K562 (cell line): ENCODE measurements at regions not wholly inside any gene's neighbourhood (a gene's known extent, or its start where the extent isn't known, plus 50 kb on each side); places are given as distances from the start of the nearest gene placed in this dataset.

ENCODE experiments used
- ATAC-seq: fragments of 200-7000 bp; cut with Tn5 transposase; 3 replicates; pipeline ENCODE4 v1.9.1; 2020; ENCODE audit warnings: moderate library complexity
- BruUV-seq: library from RNA; stranded (reverse); fragments of 400-500 nt; replicated peaks from 2 replicates; lab custom pipeline; 2021; lab: Mats Ljungman, UMichigan
- CTCF ChIA-PET: fragments of 300-600 bp; formaldehyde crosslinking; extraction: SDS; loops from one replicate; lab custom pipeline; 2021; ENCODE audit warnings: low intra/inter-chr PET ratio; lab: Yijun Ruan, JAX
- POLR2A ChIA-PET: fragments of 300-600, 350-650 bp; sonication (Branson Sonifier 250); formaldehyde crosslinking; extraction: SDS; loops from one replicate; lab custom pipeline; 2021; ENCODE audit warnings: antibody characterized with exemption, inconsistent platforms; lab: Yijun Ruan, JAX
- DNase-seq, 4 experiments: peaks; one replicate each; pipeline versions ENCODE4 v3.0.0 to v3.0.0-alpha.2; 2011 to 2018; ENCODE audit warnings: low spot score in 3 of 4, mixed read lengths in 3 of 4; ENCODE audit errors: extremely low read depth in 1 of 4
- FAIRE-seq: peaks from 2 replicates; lab custom pipeline; 2011; peaks lifted over from hg19 to GRCh38; lab: Jason Lieb, UNC
- H2AFZ ChIP-seq: 2 replicates; pipeline ENCODE4 v1.6.0; 2011; ENCODE audit warnings: low read depth, low read length, control low read depth, inconsistent platforms
- H3K27ac ChIP-seq: fragments of 200-600 bp; 3 replicates; pipeline ENCODE4 v1.8.0; 2011; ENCODE audit warnings: low read depth, mild to moderate bottlenecking, control low read depth, inconsistent platforms, low read length, moderate library complexity, mixed read lengths; ENCODE audit errors: extremely low read depth
- H3K27me3 ChIP-seq, 2 experiments: fragments of 300-600 bp in 1 of 2; 2 replicates in 1 of 2; 3 replicates in 1 of 2; pipeline versions ENCODE4 v1.6.0 to v1.8.0; 2011; ENCODE audit warnings: inconsistent platforms in 2 of 2, low read length in 2 of 2, mild to moderate bottlenecking in 1 of 2, mixed read lengths in 1 of 2, moderate library complexity in 1 of 2; ENCODE audit not compliant: control insufficient read depth in 2 of 2, insufficient read depth in 2 of 2
- H3K36me3 ChIP-seq: fragments of 300-600 bp; 3 replicates; pipeline ENCODE4 v1.8.0; 2011; ENCODE audit warnings: mild to moderate bottlenecking, low read length, inconsistent platforms; ENCODE audit not compliant: control insufficient read depth, insufficient read depth
- H3K4me1 ChIP-seq, 2 experiments: fragments of 200-600 bp in 1 of 2; replicated peaks in 1 of 2; 2 replicates in 1 of 2; 3 replicates in 1 of 2; pipeline versions ENCODE4 v1.5.1 to v1.8.0; 2011; ENCODE audit warnings: inconsistent platforms in 2 of 2, low read length in 2 of 2, mild to moderate bottlenecking in 1 of 2, mixed read lengths in 1 of 2, moderate library complexity in 1 of 2; ENCODE audit not compliant: control insufficient read depth in 2 of 2, insufficient read depth in 2 of 2
- H3K4me2 ChIP-seq: 2 replicates; pipeline ENCODE4 v1.6.1; 2011; ENCODE audit warnings: low read length, control low read depth, inconsistent platforms, mixed read lengths; ENCODE audit not compliant: insufficient read depth
- H3K4me3 ChIP-seq: fragments of 200-600 bp; sonication (generic), shearing (Covaris generic); 2 replicates; pipeline ENCODE4 v1.5.1; 2016; ENCODE audit warnings: control low read depth, inconsistent platforms
- H3K79me2 ChIP-seq: fragments of 200-600 bp; 3 replicates; pipeline ENCODE4 v1.8.0; 2011; ENCODE audit warnings: low read length, inconsistent platforms; ENCODE audit not compliant: control insufficient read depth, insufficient read depth
- H3K9ac ChIP-seq, 2 experiments: 2 replicates each; pipeline versions ENCODE4 v1.6.0 to v1.6.1; 2011; ENCODE audit warnings: low read depth in 2 of 2, low read length in 2 of 2, control low read depth in 1 of 2, inconsistent platforms in 1 of 2, mild to moderate bottlenecking in 1 of 2, mixed read lengths in 1 of 2; ENCODE audit not compliant: insufficient read depth in 1 of 2
- H3K9me1 ChIP-seq: one replicate; pipeline ENCODE4 v1.6.0; 2011; ENCODE audit warnings: inconsistent platforms, mild to moderate bottlenecking, low read length, moderate library complexity; ENCODE audit not compliant: control insufficient read depth, insufficient read depth
- H3K9me3 ChIP-seq: replicated peaks from 2 replicates; pipeline ENCODE4 v1.5.1; 2011; ENCODE audit warnings: low read depth, low read length, inconsistent platforms; ENCODE audit not compliant: control insufficient read depth, insufficient read depth
- H4K20me1 ChIP-seq: replicated peaks from 2 replicates; pipeline ENCODE4 v1.6.1; 2011; ENCODE audit warnings: low read length, inconsistent platforms, mixed read lengths; ENCODE audit not compliant: control insufficient read depth, insufficient read depth
- DACH1 ChIP-seq: fragments of 450-650 bp; IDR thresholded peaks from 2 replicates; pipeline ENCODE4 v1.6.1; 2018; ENCODE audit not compliant: partially characterized antibody
- GATA2 ChIP-seq: sonication (generic); formaldehyde crosslinking; IDR thresholded peaks from 2 replicates; pipeline ENCODE4 v1.4.0; 2020; ENCODE audit warnings: mild to moderate bottlenecking, missing genetic modification reagents
- HDGF ChIP-seq: fragments of 450-650 bp; IDR thresholded peaks from 2 replicates; pipeline ENCODE4 v1.6.1; 2016
- JUNB ChIP-seq: fragments of 450-650 bp; formaldehyde crosslinking; conservative IDR thresholded peaks from 2 replicates; pipeline ENCODE4 v1.4.0; 2020; ENCODE audit warnings: mild to moderate bottlenecking
- NFIC ChIP-seq: fragments of 450-650 bp; IDR thresholded peaks from 2 replicates; pipeline ENCODE4 v1.6.1; 2017; ENCODE audit warnings: mild to moderate bottlenecking, inconsistent platforms
- TRIM24 ChIP-seq, 2 experiments: fragments of 450-650 bp; IDR thresholded peaks; 2 replicates each; pipeline ENCODE4 v1.6.1; 2016
- ZNF146 ChIP-seq: IDR thresholded peaks from one replicate; pipeline ENCODE4 v1.6.1; 2018; ENCODE audit warnings: missing compliant biosample characterization; ENCODE audit not compliant: unreplicated experiment
- ZNF23 ChIP-seq: fragments of 250-450 bp; sonication (Bioruptor Pico); IDR thresholded peaks from 2 replicates; pipeline ENCODE4 v1.4.0; 2020; ENCODE audit warnings: mild to moderate bottlenecking
- WGBS: fragments of 100-300 bp; shearing (Covaris generic); methylation state at CpG from one replicate; pipeline ENCODE4 v1.1.6; 2016; ENCODE audit warnings: low coverage, mixed read lengths; ENCODE audit not compliant: insufficient coverage; ENCODE audit errors: missing lambda C conversion rate; 5-methylcytosine and 5-hydroxymethylcytosine counted together
- in situ Hi-C: fragments of 300-500 bp; cut with MboI; formaldehyde crosslinking; loops from 4 replicates; pipeline ENCODE4 v1.15.0; 2018; ENCODE audit warnings: inconsistent platforms, mixed read lengths
- intact Hi-C: fragments of 100-400 bp; cut with micrococcal nuclease; formaldehyde crosslinking; loops from 2 replicates; pipeline ENCODE4 v1.14.2; 2022
- TF ChIP-seq, protein P1 (sequence below): sonication (generic); formaldehyde crosslinking; IDR thresholded peaks from 2 replicates; pipeline ENCODE4 v1.8.0; 2022; ENCODE audit warnings: missing genetic modification reagents, mild to moderate bottlenecking, borderline replicate concordance
- TF ChIP-seq, protein P2 (sequence below): sonication (generic); formaldehyde crosslinking; IDR thresholded peaks from 2 replicates; pipeline ENCODE4 v1.5.0; 2020; ENCODE audit warnings: missing genetic modification reagents
- TF ChIP-seq, protein P3 (sequence below), 2 experiments: fragments of 450-650 bp; conservative IDR thresholded peaks; 2 replicates each; pipeline ENCODE4 v1.6.1; 2017; ENCODE audit warnings: mild to moderate bottlenecking in 2 of 2, moderate library complexity in 2 of 2
- TF ChIP-seq, protein P4 (sequence below): fragments of 250-450 bp; sonication (Bioruptor Pico); IDR thresholded peaks from 2 replicates; pipeline ENCODE4 v1.8.0; 2021; ENCODE audit warnings: moderate library complexity, mild to moderate bottlenecking, inconsistent platforms
- TF ChIP-seq, protein P5 (sequence below): IDR thresholded peaks from 2 replicates; pipeline ENCODE4 v1.6.1; 2016; ENCODE audit warnings: missing genetic modification characterization, missing compliant biosample characterization

DNA sequence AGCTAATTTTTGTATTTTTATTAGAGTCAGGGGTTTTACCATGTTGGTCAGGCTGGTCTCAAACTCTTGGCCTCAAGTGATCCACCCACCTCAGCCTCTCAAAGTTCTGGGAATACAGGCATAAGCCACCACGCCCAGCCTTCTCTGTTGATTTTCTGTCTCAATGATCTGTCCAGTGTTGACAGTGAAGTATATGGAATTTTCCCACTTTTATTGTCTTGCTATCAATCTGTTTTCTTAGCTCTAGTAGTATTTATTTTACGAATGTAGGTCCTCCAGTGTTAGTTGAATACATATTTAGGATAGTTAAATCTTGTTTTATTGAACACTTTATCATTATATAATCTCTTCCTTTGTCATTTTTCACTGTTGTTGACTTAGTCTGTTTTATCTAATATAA is 1603.9 kb downstream of the ADGRL3 start:
- no peaks in the 10 kb centered on the region for H4K20me1 ChIP-seq
- H3K4me2 ChIP-seq: no peak overlapping the region
- POLR2A ChIA-PET: no interaction called here
- in situ Hi-C loops: no loop called here
- TF ChIP-seq, protein P1, sequence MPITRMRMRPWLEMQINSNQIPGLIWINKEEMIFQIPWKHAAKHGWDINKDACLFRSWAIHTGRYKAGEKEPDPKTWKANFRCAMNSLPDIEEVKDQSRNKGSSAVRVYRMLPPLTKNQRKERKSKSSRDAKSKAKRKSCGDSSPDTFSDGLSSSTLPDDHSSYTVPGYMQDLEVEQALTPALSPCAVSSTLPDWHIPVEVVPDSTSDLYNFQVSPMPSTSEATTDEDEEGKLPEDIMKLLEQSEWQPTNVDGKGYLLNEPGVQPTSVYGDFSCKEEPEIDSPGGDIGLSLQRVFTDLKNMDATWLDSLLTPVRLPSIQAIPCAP: no peak
- TF ChIP-seq, protein P2, sequence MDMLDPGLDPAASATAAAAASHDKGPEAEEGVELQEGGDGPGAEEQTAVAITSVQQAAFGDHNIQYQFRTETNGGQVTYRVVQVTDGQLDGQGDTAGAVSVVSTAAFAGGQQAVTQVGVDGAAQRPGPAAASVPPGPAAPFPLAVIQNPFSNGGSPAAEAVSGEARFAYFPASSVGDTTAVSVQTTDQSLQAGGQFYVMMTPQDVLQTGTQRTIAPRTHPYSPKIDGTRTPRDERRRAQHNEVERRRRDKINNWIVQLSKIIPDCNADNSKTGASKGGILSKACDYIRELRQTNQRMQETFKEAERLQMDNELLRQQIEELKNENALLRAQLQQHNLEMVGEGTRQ (CRISPR knock-in tag): no peak
- TF ChIP-seq, protein P3, sequence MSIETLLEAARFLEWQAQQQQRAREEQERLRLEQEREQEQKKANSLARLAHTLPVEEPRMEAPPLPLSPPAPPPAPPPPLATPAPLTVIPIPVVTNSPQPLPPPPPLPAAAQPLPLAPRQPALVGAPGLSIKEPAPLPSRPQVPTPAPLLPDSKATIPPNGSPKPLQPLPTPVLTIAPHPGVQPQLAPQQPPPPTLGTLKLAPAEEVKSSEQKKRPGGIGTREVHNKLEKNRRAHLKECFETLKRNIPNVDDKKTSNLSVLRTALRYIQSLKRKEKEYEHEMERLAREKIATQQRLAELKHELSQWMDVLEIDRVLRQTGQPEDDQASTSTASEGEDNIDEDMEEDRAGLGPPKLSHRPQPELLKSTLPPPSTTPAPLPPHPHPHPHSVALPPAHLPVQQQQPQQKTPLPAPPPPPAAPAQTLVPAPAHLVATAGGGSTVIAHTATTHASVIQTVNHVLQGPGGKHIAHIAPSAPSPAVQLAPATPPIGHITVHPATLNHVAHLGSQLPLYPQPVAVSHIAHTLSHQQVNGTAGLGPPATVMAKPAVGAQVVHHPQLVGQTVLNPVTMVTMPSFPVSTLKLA (conservative IDR thresholded peaks at IDR 0.05): no peak
- no peak for TF ChIP-seq NFIC
- no peak for TF ChIP-seq HDGF
- TF ChIP-seq JUNB (CRISPR knock-in tag): no peak
- no peak for TF ChIP-seq ZNF146 (CRISPR knock-in tag)
- TF ChIP-seq, protein P4, sequence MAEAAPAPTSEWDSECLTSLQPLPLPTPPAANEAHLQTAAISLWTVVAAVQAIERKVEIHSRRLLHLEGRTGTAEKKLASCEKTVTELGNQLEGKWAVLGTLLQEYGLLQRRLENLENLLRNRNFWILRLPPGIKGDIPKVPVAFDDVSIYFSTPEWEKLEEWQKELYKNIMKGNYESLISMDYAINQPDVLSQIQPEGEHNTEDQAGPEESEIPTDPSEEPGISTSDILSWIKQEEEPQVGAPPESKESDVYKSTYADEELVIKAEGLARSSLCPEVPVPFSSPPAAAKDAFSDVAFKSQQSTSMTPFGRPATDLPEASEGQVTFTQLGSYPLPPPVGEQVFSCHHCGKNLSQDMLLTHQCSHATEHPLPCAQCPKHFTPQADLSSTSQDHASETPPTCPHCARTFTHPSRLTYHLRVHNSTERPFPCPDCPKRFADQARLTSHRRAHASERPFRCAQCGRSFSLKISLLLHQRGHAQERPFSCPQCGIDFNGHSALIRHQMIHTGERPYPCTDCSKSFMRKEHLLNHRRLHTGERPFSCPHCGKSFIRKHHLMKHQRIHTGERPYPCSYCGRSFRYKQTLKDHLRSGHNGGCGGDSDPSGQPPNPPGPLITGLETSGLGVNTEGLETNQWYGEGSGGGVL (CRISPR knock-in tag): no peak
- TF ChIP-seq TRIM24 (IDR thresholded peaks at IDR 0.05): no peak
- no peak for TF ChIP-seq GATA2 (CRISPR knock-in tag)
- TF ChIP-seq DACH1: no peak
- no peak for TF ChIP-seq ZNF23 (CRISPR knock-in tag)
- TF ChIP-seq, protein P5, sequence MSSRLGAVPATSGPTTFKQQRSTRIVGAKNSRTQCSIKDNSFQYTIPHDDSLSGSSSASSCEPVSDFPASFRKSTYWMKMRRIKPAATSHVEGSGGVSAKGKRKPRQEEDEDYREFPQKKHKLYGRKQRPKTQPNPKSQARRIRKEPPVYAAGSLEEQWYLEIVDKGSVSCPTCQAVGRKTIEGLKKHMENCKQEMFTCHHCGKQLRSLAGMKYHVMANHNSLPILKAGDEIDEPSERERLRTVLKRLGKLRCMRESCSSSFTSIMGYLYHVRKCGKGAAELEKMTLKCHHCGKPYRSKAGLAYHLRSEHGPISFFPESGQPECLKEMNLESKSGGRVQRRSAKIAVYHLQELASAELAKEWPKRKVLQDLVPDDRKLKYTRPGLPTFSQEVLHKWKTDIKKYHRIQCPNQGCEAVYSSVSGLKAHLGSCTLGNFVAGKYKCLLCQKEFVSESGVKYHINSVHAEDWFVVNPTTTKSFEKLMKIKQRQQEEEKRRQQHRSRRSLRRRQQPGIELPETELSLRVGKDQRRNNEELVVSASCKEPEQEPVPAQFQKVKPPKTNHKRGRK (tag): no peak
- no peaks in the 10 kb centered on the region for H3K9me1 ChIP-seq
- CTCF ChIA-PET: no interaction called here
- ATAC-seq (no peak), DNase-seq (no peak), FAIRE-seq (no peak)
- no peak overlapping the region for H3K4me3 ChIP-seq
- H3K36me3 ChIP-seq: no peaks in the 10 kb centered on the region
- no peaks in the 10 kb centered on the region for H3K79me2 ChIP-seq
- H2AFZ ChIP-seq: no peak overlapping the region
- no peak overlapping the region for H3K9ac ChIP-seq
- no peaks in the 10 kb centered on the region for H3K4me1 ChIP-seq
- WGBS: 0% methylated on average over 2 of the region's 2 CpGs
- no peaks in the 10 kb centered on the region for H3K9me3 ChIP-seq
- intact Hi-C loops: no loop called here
- BruUV-seq: no TSS peak
- no peaks in the 10 kb centered on the region for H3K27me3 ChIP-seq
- no peak overlapping the region for H3K27ac ChIP-seq
